SH-SY5Y (cell line): ENCODE measurements at regions not wholly inside any gene's neighbourhood (a gene's known extent, or its start where the extent isn't known, plus 50 kb on each side); places are given as distances from the start of the nearest gene placed in this dataset.

Source experiments
- GATA2 ChIP-seq: IDR thresholded peaks from 2 replicates; pipeline ENCODE4 v1.6.1; 2011; ENCODE audit warnings: mild to moderate bottlenecking, low read depth, low read length
- GATA3 ChIP-seq: IDR thresholded peaks from 2 replicates; pipeline ENCODE4 v1.6.1; 2011; ENCODE audit warnings: low read depth, mild to moderate bottlenecking, low read length, moderate library complexity

- TF ChIP-seq GATA3 = no peak
- no peak for TF ChIP-seq GATA2
Observed at GRCh38 chr17:12429116-12429515, 236.6 kb upstream of the MYOCD start.

GRCh38 chr17:12431188-12431587 is 234.5 kb upstream of the MYOCD start:
- TF ChIP-seq GATA2 = no peak
- no peak for TF ChIP-seq GATA3

DNA sequence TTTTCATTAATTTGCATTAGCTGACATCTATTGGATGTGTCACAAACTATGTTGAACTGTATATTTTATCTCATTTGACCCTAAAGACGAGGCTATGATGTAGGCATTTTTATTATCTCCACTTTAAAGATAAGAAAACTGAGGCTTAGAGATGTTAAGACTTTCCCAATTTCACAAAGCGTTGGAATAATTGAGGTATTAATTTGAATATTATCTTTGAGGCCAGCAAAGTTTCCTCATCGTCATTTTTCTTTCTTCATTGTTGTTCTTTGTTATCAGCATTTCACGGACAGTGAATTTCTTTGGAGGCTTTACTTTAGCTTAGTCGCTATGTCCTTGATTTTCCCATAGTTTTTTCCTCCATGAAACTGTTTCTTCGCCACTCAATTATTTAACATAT is 227.5 kb upstream of the MYOCD start:
- no peak for TF ChIP-seq GATA2
- no peak for TF ChIP-seq GATA3

DNA sequence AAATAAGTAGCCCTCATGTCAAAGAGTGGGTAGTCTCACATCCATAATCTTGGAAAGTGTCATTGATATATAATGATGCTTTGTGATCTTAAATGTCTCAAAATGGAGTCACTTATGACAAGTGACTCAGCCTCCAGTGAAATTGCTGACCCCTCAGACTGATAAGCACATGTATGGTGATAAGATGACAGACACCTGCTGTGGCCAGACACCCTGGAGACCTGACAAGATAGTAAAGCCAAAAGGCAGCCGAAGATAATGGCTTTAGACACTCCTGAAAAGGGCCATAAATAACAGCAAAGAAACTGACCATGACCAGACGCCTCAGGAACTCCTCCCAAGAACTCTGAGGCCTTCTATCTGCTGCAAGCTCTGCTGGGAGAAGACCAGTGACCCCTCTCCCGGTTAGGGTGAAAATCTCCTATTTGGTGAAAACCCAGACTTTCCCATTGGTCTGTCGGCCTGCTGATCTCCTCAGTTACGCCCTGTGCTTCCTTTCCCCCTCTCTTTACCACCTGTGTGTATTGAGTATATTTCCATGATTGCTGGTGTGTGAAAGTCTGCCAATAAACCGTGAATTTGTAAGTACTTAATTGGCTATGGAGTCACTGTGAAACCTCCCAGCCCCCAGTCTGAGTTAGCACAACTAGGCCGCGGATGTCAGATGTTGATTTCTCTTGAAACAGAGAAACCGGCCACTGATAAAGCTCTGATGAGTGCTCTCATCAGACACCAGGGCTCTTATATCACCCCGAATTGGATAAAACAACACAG is 226.7 kb upstream of the MYOCD start:
- TF ChIP-seq GATA2 (no peak), GATA3 (no peak)

- no peak for TF ChIP-seq GATA2
- TF ChIP-seq GATA3 = no peak
Observed at GRCh38 chr17:12445331-12445730, 220.4 kb upstream of the MYOCD start.

DNA sequence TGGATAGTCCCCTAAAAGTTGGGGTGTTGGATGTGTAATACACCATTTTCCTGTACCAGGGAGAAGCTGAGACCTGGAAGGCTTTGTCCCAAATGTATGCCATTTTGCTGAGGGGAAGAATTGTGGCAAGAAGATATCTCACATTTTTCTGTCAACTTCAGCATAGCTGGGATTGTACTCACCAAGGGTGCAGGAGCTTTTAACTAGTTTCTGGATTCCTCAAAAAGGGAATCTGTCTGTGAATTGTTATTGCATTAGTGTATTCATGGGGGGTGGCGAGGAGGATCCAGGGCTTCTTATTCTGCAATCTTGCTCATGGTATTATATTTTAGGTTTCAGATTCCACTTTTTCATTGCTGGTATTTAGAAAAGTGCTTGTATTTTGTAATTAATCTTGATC is 208.2 kb upstream of the MYOCD start:
- TF ChIP-seq GATA3 = no peak
- TF ChIP-seq GATA2 = no peak

- TF ChIP-seq GATA2 = no peak
- TF ChIP-seq GATA3 = no peak
Observed at GRCh38 chr17:12459736-12460135, 206.0 kb upstream of the MYOCD start.

GRCh38 chr17:12463102-12463501 is 202.6 kb upstream of the MYOCD start:
- TF ChIP-seq GATA2 (no peak), GATA3 (no peak)

DNA sequence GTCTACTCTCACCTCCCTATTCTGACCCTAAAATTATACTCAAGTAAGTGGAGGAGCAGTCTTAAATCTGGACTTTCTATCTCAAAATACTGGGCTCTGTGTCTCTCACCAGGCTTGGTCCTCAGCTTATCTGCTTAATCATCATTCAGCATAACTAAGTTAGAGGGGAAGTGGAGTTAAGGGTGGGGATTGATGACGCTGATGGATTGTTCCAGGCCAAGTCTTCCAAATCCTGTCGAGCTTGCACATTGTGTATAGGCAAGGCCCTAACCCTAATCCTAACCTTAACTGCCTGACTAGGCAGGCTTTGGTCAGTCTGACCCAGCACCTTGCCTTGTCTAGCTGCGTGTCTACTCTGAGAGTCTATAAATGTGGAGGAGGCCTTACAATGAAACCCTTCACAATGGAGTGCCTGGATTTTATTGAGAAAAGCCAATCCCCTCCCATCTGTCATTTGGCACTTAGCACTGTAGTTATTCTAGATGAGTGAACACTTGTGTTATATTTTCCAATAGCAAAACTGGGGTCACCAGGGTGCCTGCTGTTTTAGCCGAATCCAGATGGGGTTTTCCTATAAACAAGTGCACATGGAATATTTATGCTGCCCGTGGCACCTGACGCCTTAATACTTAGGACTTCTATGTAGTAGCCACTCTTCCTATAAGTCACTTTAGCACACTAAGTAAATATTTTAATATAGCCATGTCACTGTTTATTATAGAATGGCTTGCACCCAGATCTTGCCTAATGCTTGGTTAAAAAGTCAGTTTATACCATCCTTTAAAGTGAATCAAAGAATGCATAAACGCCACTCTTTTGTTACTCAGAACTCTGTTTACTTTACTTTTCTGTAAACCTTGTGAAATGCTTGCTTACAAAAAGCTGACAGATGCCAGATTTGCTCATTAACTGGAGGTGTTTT is 193.2 kb upstream of the MYOCD start:
- no peak for TF ChIP-seq GATA3
- TF ChIP-seq GATA2 = no peak

- no peak for TF ChIP-seq GATA2
- no peak for TF ChIP-seq GATA3
Observed at GRCh38 chr17:12478311-12478710, 187.4 kb upstream of the MYOCD start.

GRCh38 chr17:12485361-12485906 is 180.3 kb upstream of the MYOCD start:
- TF ChIP-seq GATA2 = no peak
- no peak for TF ChIP-seq GATA3

GRCh38 chr17:12489325-12489724 is 176.4 kb upstream of the MYOCD start:
- TF ChIP-seq GATA3 (no peak), GATA2 (no peak)

DNA sequence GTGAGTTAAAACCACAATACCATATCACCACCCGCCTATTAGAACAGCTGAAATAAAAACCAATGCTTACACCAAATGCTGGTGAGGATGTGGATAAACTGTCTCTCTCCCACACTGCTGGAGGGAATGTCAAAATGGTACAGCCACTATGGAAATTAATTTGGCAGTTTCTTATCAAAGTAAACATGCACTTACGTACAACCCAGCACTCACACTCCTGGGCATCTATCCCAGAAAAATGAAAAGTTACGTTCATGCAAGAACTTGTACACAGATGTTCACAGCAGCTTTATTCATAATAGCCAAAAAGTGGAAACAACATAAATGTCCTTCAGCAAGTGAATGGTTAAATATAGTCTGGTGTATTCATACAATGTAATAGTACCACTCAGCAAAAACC is 173.2 kb upstream of the MYOCD start:
- TF ChIP-seq GATA3 (no peak), GATA2 (no peak)

GRCh38 chr17:12505866-12506265 is 159.8 kb upstream of the MYOCD start:
- TF ChIP-seq GATA3 (no peak), GATA2 (no peak)
